ENCODE measurements at regions not wholly inside any gene's neighbourhood (a gene's known extent, or its start where the extent isn't known, plus 50 kb on each side); places are given as distances from the start of the nearest gene placed in this dataset.

DNA sequence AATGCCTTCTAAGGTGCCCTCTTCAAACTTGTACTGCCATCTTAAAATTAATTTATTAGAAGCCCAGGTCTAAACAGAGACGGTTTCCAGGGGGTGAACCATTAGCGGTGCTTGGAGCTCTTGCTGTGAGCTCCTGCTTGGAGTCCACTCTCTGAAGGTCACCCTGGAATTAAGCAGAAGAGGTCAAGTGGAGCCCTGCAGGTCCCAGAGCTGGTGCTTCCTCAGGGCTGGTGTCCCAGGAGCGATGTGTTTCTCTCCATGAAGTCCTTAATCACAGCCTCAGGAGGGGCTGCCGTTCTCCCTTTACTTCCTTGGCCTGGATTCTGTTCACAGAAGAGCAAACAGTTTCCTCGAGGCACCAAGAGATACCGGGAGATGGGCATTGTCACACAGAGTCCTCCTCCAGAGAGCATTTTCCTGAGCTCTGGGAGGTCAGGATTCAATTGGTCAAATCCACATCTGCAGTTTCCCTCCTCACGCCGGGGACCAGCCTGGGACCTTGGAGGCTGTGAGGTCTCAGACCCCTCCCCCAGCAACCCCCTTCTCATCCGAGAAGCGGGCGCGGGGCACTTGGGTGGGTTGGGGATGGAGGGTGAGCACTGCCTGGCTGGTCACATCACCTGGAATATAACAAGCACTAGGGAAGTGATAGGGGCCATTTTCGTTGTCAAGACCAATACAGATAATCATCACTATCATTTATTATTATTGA lies 310.4 kb downstream of the AJAP1 start:
- Histone ChIP-seq H3K36me3 (ENCODE audit: control insufficient read depth in 4 of 4, insufficient read depth in 3 of 4, low read depth in 1 of 4, low read length in 3 of 4) (no peaks in the 10 kb centered on the region), H3K9ac (ENCODE audit: low read depth in 1 of 2, low read length in 2 of 2) (no peak overlapping the region), H3K9me3 (ENCODE audit: control insufficient read depth in 4 of 4, low read length in 3 of 4) (no peaks in the 10 kb centered on the region), H3K27ac (ENCODE audit: low read depth in 1 of 2, low read length in 2 of 2) (no peak overlapping the region), H3K4me1 (ENCODE audit: control insufficient read depth in 4 of 4, insufficient read depth in 4 of 4, low read length in 3 of 4) (no peaks in the 10 kb centered on the region), H3K4me3 (ENCODE audit: low read depth in 1 of 3, low read length in 3 of 3) (no peak overlapping the region), H3K27me3 (ENCODE audit: control insufficient read depth in 4 of 4, insufficient read depth in 4 of 4, low read length in 3 of 4) (peaks cover 0 to 8% (median 0%) of the 10 kb centered on the region in 4 donors)
- WGBS: 52% methylated on average over 13 of the region's 13 CpGs
- DNase-seq (ENCODE audit: low spot score): no peak
- TF ChIP-seq, protein P1, sequence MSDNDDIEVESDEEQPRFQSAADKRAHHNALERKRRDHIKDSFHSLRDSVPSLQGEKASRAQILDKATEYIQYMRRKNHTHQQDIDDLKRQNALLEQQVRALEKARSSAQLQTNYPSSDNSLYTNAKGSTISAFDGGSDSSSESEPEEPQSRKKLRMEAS (IDR thresholded peaks at IDR 0.05): no peak
- TF ChIP-seq, protein P2, sequence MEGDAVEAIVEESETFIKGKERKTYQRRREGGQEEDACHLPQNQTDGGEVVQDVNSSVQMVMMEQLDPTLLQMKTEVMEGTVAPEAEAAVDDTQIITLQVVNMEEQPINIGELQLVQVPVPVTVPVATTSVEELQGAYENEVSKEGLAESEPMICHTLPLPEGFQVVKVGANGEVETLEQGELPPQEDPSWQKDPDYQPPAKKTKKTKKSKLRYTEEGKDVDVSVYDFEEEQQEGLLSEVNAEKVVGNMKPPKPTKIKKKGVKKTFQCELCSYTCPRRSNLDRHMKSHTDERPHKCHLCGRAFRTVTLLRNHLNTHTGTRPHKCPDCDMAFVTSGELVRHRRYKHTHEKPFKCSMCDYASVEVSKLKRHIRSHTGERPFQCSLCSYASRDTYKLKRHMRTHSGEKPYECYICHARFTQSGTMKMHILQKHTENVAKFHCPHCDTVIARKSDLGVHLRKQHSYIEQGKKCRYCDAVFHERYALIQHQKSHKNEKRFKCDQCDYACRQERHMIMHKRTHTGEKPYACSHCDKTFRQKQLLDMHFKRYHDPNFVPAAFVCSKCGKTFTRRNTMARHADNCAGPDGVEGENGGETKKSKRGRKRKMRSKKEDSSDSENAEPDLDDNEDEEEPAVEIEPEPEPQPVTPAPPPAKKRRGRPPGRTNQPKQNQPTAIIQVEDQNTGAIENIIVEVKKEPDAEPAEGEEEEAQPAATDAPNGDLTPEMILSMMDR (IDR thresholded peaks at IDR 0.05; ENCODE audit: low read depth, low read length, missing input control): no peak
- TF ChIP-seq SP1 (IDR thresholded peaks at IDR 0.05) (no peak), TAF1 (conservative IDR thresholded peaks at IDR 0.05) (no peak), RAD21 (IDR thresholded peaks at IDR 0.05) (no peak), HNF4G (IDR thresholded peaks at IDR 0.05) (no peak), FOXA2 (IDR thresholded peaks at IDR 0.05) (no peak), HNF4A (conservative IDR thresholded peaks at IDR 0.05) (no peak), YY1 (IDR thresholded peaks at IDR 0.05) (no peak), JUND (IDR thresholded peaks at IDR 0.05) (no peak), GABPA (IDR thresholded peaks at IDR 0.05 in 1 of 2, conservative IDR thresholded peaks at IDR 0.05 in 1 of 2) (no peak), FOXA1 (IDR thresholded peaks at IDR 0.05) (no peak), NR2F2 (IDR thresholded peaks at IDR 0.05) (no peak), EGR1 (IDR thresholded peaks at IDR 0.05; ENCODE audit: low read depth in 2 of 2) (no peak), RXRA (IDR thresholded peaks at IDR 0.05) (no peak)
- TF ChIP-seq, protein P3, sequence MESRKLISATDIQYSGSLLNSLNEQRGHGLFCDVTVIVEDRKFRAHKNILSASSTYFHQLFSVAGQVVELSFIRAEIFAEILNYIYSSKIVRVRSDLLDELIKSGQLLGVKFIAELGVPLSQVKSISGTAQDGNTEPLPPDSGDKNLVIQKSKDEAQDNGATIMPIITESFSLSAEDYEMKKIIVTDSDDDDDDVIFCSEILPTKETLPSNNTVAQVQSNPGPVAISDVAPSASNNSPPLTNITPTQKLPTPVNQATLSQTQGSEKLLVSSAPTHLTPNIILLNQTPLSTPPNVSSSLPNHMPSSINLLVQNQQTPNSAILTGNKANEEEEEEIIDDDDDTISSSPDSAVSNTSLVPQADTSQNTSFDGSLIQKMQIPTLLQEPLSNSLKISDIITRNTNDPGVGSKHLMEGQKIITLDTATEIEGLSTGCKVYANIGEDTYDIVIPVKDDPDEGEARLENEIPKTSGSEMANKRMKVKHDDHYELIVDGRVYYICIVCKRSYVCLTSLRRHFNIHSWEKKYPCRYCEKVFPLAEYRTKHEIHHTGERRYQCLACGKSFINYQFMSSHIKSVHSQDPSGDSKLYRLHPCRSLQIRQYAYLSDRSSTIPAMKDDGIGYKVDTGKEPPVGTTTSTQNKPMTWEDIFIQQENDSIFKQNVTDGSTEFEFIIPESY (IDR thresholded peaks at IDR 0.05): no peak
- TF ChIP-seq, protein P4, sequence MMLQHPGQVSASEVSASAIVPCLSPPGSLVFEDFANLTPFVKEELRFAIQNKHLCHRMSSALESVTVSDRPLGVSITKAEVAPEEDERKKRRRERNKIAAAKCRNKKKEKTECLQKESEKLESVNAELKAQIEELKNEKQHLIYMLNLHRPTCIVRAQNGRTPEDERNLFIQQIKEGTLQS (IDR thresholded peaks at IDR 0.05): no peak
- TF ChIP-seq, protein P5, sequence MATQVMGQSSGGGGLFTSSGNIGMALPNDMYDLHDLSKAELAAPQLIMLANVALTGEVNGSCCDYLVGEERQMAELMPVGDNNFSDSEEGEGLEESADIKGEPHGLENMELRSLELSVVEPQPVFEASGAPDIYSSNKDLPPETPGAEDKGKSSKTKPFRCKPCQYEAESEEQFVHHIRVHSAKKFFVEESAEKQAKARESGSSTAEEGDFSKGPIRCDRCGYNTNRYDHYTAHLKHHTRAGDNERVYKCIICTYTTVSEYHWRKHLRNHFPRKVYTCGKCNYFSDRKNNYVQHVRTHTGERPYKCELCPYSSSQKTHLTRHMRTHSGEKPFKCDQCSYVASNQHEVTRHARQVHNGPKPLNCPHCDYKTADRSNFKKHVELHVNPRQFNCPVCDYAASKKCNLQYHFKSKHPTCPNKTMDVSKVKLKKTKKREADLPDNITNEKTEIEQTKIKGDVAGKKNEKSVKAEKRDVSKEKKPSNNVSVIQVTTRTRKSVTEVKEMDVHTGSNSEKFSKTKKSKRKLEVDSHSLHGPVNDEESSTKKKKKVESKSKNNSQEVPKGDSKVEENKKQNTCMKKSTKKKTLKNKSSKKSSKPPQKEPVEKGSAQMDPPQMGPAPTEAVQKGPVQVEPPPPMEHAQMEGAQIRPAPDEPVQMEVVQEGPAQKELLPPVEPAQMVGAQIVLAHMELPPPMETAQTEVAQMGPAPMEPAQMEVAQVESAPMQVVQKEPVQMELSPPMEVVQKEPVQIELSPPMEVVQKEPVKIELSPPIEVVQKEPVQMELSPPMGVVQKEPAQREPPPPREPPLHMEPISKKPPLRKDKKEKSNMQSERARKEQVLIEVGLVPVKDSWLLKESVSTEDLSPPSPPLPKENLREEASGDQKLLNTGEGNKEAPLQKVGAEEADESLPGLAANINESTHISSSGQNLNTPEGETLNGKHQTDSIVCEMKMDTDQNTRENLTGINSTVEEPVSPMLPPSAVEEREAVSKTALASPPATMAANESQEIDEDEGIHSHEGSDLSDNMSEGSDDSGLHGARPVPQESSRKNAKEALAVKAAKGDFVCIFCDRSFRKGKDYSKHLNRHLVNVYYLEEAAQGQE (IDR thresholded peaks at IDR 0.05): no peak
